ENCODE measurements at regions not wholly inside any gene's neighbourhood (a gene's known extent, or its start where the extent isn't known, plus 50 kb on each side); places are given as distances from the start of the nearest gene placed in this dataset.

DNA sequence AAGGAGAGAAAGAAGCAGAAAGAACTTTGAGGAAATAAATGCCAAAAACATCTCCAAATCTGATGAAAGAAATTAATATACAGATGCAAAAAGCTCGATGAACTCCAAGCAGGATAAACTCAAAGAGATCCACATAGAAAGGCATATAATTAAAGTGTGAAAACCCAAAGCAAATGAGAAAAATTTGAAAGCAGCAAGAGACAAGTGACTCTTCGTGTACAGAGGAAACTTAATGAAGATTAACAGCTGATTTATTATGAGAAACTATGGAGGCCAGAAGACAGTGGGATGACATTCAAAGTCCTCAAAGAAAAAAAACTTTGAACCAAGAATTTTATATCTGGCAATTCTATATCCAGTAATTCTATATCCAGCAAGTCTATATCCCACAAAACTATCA, 163.0 kb upstream of the TMCC3 start:
- no peak overlapping the region for H3K4me3 ChIP-seq
- 71 to 83% methylated on average over 2 of the region's 2 CpGs for WGBS, 2 donors

DNA sequence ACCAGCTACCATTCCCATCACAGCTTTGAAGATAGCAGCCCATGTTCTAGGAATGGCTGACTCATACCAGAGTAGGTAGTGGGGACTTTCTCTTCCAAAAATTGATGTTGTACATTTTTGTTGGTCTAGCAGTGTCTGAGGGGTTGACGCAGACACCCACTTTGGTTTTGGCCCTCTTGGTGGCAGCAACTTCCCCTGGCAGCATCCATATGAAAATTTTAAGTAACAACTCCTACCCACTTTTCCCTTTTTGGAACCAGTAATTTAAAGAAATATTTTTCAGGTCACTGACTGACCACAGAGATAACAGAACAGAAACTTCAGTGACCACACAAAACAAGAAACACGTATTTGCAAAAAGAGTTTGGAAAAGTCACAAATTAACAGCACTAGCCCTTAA, 162.0 kb upstream of the TMCC3 start:
- no peak for DNase-seq
- intact Hi-C loops (cut with DNase I; ENCODE audit: low total_unique reads) = no loop called here
- 92% methylated on average over 2 of the region's 2 CpGs for WGBS, 2 donors
- H3K4me1 ChIP-seq = no peaks in the 10 kb centered on the region
- no peak overlapping the region for H3K27ac ChIP-seq
- no peaks in the 10 kb centered on the region for H3K9me3 ChIP-seq
- H3K36me3 ChIP-seq (ENCODE audit: low read depth, missing control alignments) = no peaks in the 10 kb centered on the region
- H3K27me3 ChIP-seq = no peaks in the 10 kb centered on the region
- no peak overlapping the region for H3K4me3 ChIP-seq
- no peak for TF ChIP-seq POLR2A (IDR thresholded peaks at IDR 0.05)
- TF ChIP-seq, protein P1, sequence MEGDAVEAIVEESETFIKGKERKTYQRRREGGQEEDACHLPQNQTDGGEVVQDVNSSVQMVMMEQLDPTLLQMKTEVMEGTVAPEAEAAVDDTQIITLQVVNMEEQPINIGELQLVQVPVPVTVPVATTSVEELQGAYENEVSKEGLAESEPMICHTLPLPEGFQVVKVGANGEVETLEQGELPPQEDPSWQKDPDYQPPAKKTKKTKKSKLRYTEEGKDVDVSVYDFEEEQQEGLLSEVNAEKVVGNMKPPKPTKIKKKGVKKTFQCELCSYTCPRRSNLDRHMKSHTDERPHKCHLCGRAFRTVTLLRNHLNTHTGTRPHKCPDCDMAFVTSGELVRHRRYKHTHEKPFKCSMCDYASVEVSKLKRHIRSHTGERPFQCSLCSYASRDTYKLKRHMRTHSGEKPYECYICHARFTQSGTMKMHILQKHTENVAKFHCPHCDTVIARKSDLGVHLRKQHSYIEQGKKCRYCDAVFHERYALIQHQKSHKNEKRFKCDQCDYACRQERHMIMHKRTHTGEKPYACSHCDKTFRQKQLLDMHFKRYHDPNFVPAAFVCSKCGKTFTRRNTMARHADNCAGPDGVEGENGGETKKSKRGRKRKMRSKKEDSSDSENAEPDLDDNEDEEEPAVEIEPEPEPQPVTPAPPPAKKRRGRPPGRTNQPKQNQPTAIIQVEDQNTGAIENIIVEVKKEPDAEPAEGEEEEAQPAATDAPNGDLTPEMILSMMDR (IDR thresholded peaks at IDR 0.05) = no peak

More for the DNA sequence above, 163.0 kb upstream of the TMCC3 start:
- no peak for TF ChIP-seq POLR2A (IDR thresholded peaks at IDR 0.05)
- TF ChIP-seq, protein P1 (IDR thresholded peaks at IDR 0.05) = no peak
- no peaks in the 10 kb centered on the region for H3K4me1 ChIP-seq
- H3K36me3 ChIP-seq (ENCODE audit: low read depth, missing control alignments) = no peaks in the 10 kb centered on the region
- DNase-seq = no peak
- H3K9me3 ChIP-seq = no peaks in the 10 kb centered on the region
- no peak overlapping the region for H3K27ac ChIP-seq
- H3K27me3 ChIP-seq = no peaks in the 10 kb centered on the region
- intact Hi-C loops (cut with DNase I; ENCODE audit: low total_unique reads) = no loop called here

- Histone ChIP-seq H3K27ac (no peak overlapping the region), H3K4me1 (no peaks in the 10 kb centered on the region), H3K9me3 (no peaks in the 10 kb centered on the region), H3K27me3 (no peaks in the 10 kb centered on the region), H3K36me3 (ENCODE audit: low read depth, missing control alignments) (no peaks in the 10 kb centered on the region), H3K4me3 (no peak overlapping the region)
- DNase-seq = no peak
- TF ChIP-seq, protein P1 (IDR thresholded peaks at IDR 0.05) = no peak
- TF ChIP-seq POLR2A (IDR thresholded peaks at IDR 0.05) = no peak
- intact Hi-C loops (cut with DNase I; ENCODE audit: low total_unique reads) = no loop called here
Measured at GRCh38 chr12:94811611-94812010, 161.3 kb upstream of the TMCC3 start.

- Histone ChIP-seq H3K36me3 (ENCODE audit: low read depth, missing control alignments) (no peaks in the 10 kb centered on the region), H3K9me3 (no peaks in the 10 kb centered on the region), H3K4me1 (no peaks in the 10 kb centered on the region), H3K27ac (no peak overlapping the region), H3K27me3 (no peaks in the 10 kb centered on the region), H3K4me3 (no peak overlapping the region)
- DNase-seq = no peak
- intact Hi-C loops (cut with DNase I; ENCODE audit: low total_unique reads) = no loop called here
- TF ChIP-seq POLR2A (IDR thresholded peaks at IDR 0.05) = no peak
- TF ChIP-seq, protein P1 (IDR thresholded peaks at IDR 0.05) = no peak
Measured at GRCh38 chr12:94807951-94808350, 157.6 kb upstream of the TMCC3 start.

- DNase-seq = no peak
- H3K4me1 ChIP-seq = no peaks in the 10 kb centered on the region
- TF ChIP-seq, protein P1 (IDR thresholded peaks at IDR 0.05) = no peak
- no peak for TF ChIP-seq POLR2A (IDR thresholded peaks at IDR 0.05)
- no peaks in the 10 kb centered on the region for H3K9me3 ChIP-seq
- H3K36me3 ChIP-seq (ENCODE audit: low read depth, missing control alignments) = no peaks in the 10 kb centered on the region
- no peaks in the 10 kb centered on the region for H3K27me3 ChIP-seq
- WGBS, 2 donors = 95 to 97% methylated on average over 6 of the region's 6 CpGs
- intact Hi-C loops (cut with DNase I; ENCODE audit: low total_unique reads) = no loop called here
- H3K27ac ChIP-seq = no peak overlapping the region
- no peak overlapping the region for H3K4me3 ChIP-seq
Measured at GRCh38 chr12:94806617-94807016, 156.3 kb upstream of the TMCC3 start.

All from testis (tissue), 2 donors.